Fibroblast of skin of left quadriceps (primary cell): ENCODE measurements at regions not wholly inside any gene's neighbourhood (a gene's known extent, or its start where the extent isn't known, plus 50 kb on each side); places are given as distances from the start of the nearest gene placed in this dataset.
"Not testable (repeated sequence)": the region's sequence is repeated elsewhere in the genome, so short reads cannot be mapped to it uniquely, and the experiment has no call there.

Source experiments
- DNase-seq, 2 experiments: peaks; one replicate each; pipeline ENCODE4 v3.0.0-alpha.2; 2013; ENCODE audit warnings: low read depth in 2 of 2

DNA sequence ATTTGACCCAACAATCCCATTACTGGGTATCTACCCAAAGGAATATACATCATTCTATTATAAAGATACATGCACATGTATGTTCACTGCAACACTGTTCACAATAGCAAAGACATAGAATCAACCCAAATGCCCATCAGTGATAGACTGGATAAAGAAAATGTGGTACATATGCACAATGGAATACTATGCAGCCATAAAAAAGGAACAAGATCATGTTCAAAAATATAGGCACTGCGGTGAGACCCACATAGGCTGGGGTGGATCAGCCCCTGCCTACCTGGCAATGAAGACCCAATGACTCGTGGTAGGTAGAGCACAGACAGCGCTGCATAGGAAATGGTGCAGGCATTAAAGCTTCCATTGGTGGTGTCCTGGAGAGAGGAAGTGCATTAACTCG, 88.6 kb upstream of the NFIL3 start:
- DNase-seq, result not testable (repeated sequence)

GRCh38 chr9:91503673-91504081, 80.0 kb upstream of the NFIL3 start:
- no peak for DNase-seq

GRCh38 chr9:91502913-91503672, 79.5 kb upstream of the NFIL3 start:
- no peak for DNase-seq

DNA sequence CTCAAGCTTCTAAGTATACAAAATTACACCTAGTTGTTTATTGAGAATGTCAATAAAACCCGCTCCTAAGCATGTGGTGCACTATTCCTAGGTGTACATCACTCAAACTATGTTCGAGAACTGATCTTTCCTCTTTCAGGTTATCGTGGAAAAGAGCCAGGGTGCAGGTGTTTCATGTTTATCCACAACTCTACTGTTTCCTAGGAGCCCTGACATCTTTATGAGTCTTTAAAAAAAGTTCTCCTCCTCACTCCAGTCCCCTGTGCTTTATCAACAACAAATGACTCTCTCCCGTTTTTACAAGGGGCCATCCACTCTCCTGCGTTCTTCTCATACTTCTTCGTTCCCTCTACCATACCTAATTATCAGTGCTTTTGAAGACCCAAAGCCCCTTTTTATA, 78.8 kb upstream of the NFIL3 start:
- no peak for DNase-seq

GRCh38 chr9:91500509-91501014, 76.9 kb upstream of the NFIL3 start:
- peak in 1 of 2 experiments; percentile 25 for DNase-seq

- DNase-seq, result no peak
Observed at GRCh38 chr9:91496351-91496750, 72.7 kb upstream of the NFIL3 start.

DNA sequence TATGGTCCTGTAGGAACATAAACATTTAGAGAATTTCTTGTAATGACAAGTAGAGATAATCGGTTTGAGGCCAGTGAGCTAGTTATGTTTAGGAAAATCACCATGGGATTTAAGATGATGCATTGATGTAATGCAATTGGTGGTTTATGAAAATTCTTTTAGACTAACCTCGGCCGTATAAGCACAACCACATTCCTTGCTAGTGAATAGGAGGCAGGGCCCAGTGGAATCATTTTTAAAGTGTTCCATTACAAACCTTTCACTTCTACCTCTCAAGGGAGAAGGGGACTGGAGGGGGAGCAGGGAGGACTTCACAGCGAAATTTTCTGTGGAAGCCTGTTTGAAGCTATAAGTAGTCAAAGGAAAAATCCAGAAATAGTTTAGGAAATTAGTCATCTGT, 71.8 kb upstream of the NFIL3 start:
- peak; percentile 90 to 91 for DNase-seq

DNA sequence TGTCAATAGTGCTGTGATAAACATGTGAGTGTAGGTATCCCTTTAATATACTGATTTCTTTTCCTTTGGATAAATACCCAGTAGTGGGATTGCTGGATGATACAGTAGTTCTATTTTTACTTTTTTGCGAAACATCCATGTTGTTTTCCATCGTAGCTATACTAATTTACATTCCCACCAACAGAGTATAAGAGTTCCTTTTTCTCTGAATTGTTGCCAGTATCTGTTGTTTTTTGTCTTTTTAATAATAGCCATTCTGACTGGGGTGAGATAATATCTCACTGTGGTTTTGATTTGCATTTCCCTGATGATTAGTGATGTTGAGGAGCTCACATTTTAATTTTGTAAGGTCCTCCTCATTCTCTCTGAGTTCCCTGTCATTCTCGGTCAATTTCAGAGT, 71.1 kb upstream of the NFIL3 start:
- DNase-seq, result no peak

GRCh38 chr9:91492237-91492636, 68.6 kb upstream of the NFIL3 start:
- DNase-seq, result no peak

- DNase-seq, result no peak
Observed at GRCh38 chr9:91491624-91492023, 68.0 kb upstream of the NFIL3 start.

GRCh38 chr9:91489361-91489899, 65.8 kb upstream of the NFIL3 start:
- no peak for DNase-seq

GRCh38 chr9:91488341-91488740, 64.7 kb upstream of the NFIL3 start:
- no peak for DNase-seq

GRCh38 chr9:91486699-91487497, 63.3 kb upstream of the NFIL3 start:
- peak in 1 of 2 experiments; percentile 28 for DNase-seq

DNA sequence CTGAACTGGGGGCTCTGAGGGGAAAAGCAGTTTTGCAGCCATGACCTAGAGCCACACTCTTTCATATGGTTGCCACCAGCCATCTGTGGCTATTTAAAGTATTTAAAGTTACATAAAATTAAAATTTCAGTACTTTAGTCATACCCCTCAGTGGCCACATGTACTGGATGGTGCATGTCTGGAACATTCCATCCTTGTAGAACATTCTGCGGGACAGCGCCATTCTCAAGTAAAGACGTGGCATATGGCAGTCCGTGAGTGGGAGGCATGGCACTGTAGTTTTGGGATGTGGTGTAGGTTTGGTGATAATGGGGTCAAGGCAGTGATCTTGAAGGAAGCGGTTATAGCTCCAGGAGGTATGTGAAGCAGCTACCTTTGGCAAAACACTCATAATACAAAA, 61.4 kb upstream of the NFIL3 start:
- no peak for DNase-seq

GRCh38 chr9:91483835-91484234, 60.2 kb upstream of the NFIL3 start:
- no peak for DNase-seq

DNA sequence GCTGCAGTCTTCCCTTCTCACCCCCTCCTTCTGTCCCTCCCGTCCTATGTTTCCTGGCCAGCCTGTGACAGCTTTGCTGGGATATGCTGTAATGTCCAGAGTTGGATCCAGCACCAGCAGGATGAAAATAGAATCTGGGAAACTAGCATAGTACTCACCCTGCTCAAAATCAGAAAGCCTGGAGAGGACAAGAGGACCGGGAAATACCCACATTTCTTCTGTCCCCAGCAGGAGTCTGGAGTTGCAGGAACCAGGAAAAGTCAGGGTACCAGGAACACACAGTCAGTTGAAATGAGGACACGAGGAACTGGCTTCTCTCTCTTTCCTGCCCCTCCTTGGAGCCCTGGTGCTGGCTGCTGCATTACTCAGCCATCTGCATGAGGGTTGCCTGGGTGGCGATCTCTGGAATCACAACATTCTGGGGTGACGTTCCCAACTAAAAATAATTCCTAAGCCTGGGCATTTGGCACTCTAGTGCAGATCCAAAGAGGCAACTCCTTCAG, 59.6 kb upstream of the NFIL3 start:
- no peak for DNase-seq

- DNase-seq, result no peak
Observed at GRCh38 chr9:91481972-91482371, 58.3 kb upstream of the NFIL3 start.

- no peak for DNase-seq
Observed at GRCh38 chr9:91477106-91477505, 53.5 kb upstream of the NFIL3 start.

- no peak for DNase-seq
Observed at GRCh38 chr9:91474656-91475055, 51.0 kb upstream of the NFIL3 start.
